ENCODE measurements at regions not wholly inside any gene's neighbourhood (a gene's known extent, or its start where the extent isn't known, plus 50 kb on each side); places are given as distances from the start of the nearest gene placed in this dataset.

- H3K36me3 ChIP-seq (ENCODE audit: insufficient read depth, low read length): no peaks in the 10 kb centered on the region
- H3K79me2 ChIP-seq (ENCODE audit: control insufficient read depth, insufficient read depth, low read length, unreplicated experiment): no peaks in the 10 kb centered on the region
- no peaks in the 10 kb centered on the region for H3K4me1 ChIP-seq (ENCODE audit: control insufficient read depth, insufficient read depth, low read length, unreplicated experiment)
- H2AFZ ChIP-seq (ENCODE audit: low read length, unreplicated experiment): no peak overlapping the region
- no peak overlapping the region for H3K27ac ChIP-seq (ENCODE audit: low read depth, low read length)
- no peaks in the 10 kb centered on the region for H3K27me3 ChIP-seq (ENCODE audit: insufficient read depth, low read length)
- no peak overlapping the region for H3K4me3 ChIP-seq (ENCODE audit: low read depth, low read length)
Measured at GRCh38 chr13:79917628-79918027, 423.3 kb downstream of the SPRY2 start.

DNA sequence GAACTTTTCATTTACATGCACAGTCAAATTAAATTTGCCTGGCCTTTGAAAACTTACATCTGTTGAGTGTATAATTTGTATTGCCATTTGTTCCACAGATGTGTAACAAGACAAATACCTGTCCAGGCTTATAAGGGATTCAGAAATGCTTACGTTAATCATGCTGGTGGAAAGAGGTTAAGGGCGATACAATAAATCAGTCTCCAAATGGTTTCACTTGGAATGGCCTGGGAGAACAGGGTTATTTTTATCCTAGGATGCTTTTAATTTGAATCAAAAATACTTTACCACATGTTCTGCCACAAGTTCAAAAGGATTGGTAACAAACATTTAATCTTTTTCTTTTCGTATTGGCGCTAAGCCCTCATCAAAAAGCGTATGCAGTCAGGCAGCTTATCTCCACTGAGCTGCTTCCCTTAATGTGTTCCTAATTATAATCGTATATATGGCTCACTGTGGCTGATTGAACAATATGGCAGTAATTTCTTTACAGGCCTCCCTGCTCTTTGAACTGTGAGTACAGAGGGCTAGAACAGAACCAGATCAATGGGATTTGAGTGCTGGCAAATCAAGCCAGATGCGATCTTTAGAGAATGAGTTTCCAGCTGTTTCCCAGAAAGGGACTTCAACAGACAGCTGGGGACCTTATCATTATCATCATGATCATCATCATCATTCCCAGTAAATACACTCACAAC lies 425.7 kb downstream of the SPRY2 start:
- Histone ChIP-seq H3K36me3 (ENCODE audit: insufficient read depth, low read length) (no peaks in the 10 kb centered on the region), H3K4me3 (ENCODE audit: low read depth, low read length) (no peak overlapping the region), H3K79me2 (ENCODE audit: control insufficient read depth, insufficient read depth, low read length, unreplicated experiment) (no peaks in the 10 kb centered on the region), H3K27me3 (ENCODE audit: insufficient read depth, low read length) (no peaks in the 10 kb centered on the region), H3K4me1 (ENCODE audit: control insufficient read depth, insufficient read depth, low read length, unreplicated experiment) (no peaks in the 10 kb centered on the region), H2AFZ (ENCODE audit: low read length, unreplicated experiment) (no peak overlapping the region), H3K27ac (ENCODE audit: low read depth, low read length) (no peak overlapping the region)

GRCh38 chr13:79913141-79913827 lies 427.6 kb downstream of the SPRY2 start:
- no peak overlapping the region for H3K27ac ChIP-seq (ENCODE audit: low read depth, low read length)
- H3K4me1 ChIP-seq (ENCODE audit: control insufficient read depth, insufficient read depth, low read length, unreplicated experiment): no peaks in the 10 kb centered on the region
- H3K27me3 ChIP-seq (ENCODE audit: insufficient read depth, low read length): no peaks in the 10 kb centered on the region
- no peaks in the 10 kb centered on the region for H3K79me2 ChIP-seq (ENCODE audit: control insufficient read depth, insufficient read depth, low read length, unreplicated experiment)
- no peaks in the 10 kb centered on the region for H3K36me3 ChIP-seq (ENCODE audit: insufficient read depth, low read length)
- no peak overlapping the region for H3K4me3 ChIP-seq (ENCODE audit: low read depth, low read length)
- no peak overlapping the region for H2AFZ ChIP-seq (ENCODE audit: low read length, unreplicated experiment)

DNA sequence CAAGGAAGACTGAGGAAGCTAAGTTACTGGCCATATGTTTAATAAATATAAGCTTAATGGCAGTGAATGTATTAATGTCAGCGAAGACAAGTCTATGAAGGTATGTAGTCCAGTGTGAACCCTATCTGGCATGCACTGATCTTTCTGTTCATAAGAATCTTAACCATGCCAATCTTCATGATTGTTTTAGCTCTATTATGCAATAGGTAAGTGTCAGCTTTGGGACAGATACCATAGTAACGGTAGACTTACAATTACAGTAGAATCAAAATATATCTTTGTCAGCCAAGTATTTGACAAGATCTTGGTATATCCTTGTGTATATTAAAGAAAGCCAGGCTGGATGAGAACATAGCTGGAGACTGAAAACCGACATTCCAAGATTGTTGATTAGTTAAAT lies 428.5 kb downstream of the SPRY2 start:
- no peaks in the 10 kb centered on the region for H3K4me1 ChIP-seq (ENCODE audit: control insufficient read depth, insufficient read depth, low read length, unreplicated experiment)
- H3K4me3 ChIP-seq (ENCODE audit: low read depth, low read length): no peak overlapping the region
- H2AFZ ChIP-seq (ENCODE audit: low read length, unreplicated experiment): no peak overlapping the region
- H3K36me3 ChIP-seq (ENCODE audit: insufficient read depth, low read length): no peaks in the 10 kb centered on the region
- no peak overlapping the region for H3K27ac ChIP-seq (ENCODE audit: low read depth, low read length)
- H3K79me2 ChIP-seq (ENCODE audit: control insufficient read depth, insufficient read depth, low read length, unreplicated experiment): no peaks in the 10 kb centered on the region
- H3K27me3 ChIP-seq (ENCODE audit: insufficient read depth, low read length): no peaks in the 10 kb centered on the region

DNA sequence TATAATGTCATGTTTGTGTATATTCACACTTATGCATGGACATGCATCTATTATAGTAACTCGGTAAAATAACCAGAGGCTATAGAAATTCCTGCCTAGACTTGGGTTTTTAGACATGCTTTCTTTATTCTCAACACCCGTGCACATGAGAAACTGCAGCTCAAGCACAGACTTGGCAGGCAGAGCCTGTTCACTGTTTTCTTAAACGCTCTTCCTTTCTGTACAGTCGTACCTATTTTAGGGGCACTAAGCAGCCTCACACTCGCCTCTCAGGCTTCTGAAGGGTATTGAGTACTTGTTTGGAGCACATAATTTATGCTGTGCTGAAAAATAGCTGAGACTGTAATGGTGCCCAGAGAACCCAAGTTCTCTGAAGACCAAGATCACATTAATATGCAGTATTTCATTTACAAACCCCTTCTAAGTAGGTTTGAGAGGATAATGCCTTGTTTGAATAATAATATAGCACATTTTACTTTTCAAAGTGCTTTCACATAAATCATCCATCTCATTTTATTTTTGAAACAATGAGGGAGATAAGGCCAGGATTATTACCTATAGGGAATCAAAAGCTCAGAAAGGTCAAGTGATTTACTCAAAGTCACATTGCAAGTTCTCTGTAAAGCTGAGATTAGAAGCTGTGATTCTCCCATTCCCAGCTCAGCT lies 429.9 kb downstream of the SPRY2 start:
- Histone ChIP-seq H2AFZ (ENCODE audit: low read length, unreplicated experiment) (no peak overlapping the region), H3K4me1 (ENCODE audit: control insufficient read depth, insufficient read depth, low read length, unreplicated experiment) (no peaks in the 10 kb centered on the region), H3K27me3 (ENCODE audit: insufficient read depth, low read length) (no peaks in the 10 kb centered on the region), H3K79me2 (ENCODE audit: control insufficient read depth, insufficient read depth, low read length, unreplicated experiment) (no peaks in the 10 kb centered on the region), H3K36me3 (ENCODE audit: insufficient read depth, low read length) (no peaks in the 10 kb centered on the region), H3K4me3 (ENCODE audit: low read depth, low read length) (no peak overlapping the region), H3K27ac (ENCODE audit: low read depth, low read length) (no peak overlapping the region)

- Histone ChIP-seq H2AFZ (ENCODE audit: low read length, unreplicated experiment) (no peak overlapping the region), H3K27me3 (ENCODE audit: insufficient read depth, low read length) (no peaks in the 10 kb centered on the region), H3K27ac (ENCODE audit: low read depth, low read length) (no peak overlapping the region), H3K4me1 (ENCODE audit: control insufficient read depth, insufficient read depth, low read length, unreplicated experiment) (no peaks in the 10 kb centered on the region), H3K79me2 (ENCODE audit: control insufficient read depth, insufficient read depth, low read length, unreplicated experiment) (no peaks in the 10 kb centered on the region), H3K4me3 (ENCODE audit: low read depth, low read length) (no peak overlapping the region), H3K36me3 (ENCODE audit: insufficient read depth, low read length) (no peaks in the 10 kb centered on the region)
Measured at GRCh38 chr13:79909644-79910043, 428.7 kb downstream of the NDFIP2 start.

DNA sequence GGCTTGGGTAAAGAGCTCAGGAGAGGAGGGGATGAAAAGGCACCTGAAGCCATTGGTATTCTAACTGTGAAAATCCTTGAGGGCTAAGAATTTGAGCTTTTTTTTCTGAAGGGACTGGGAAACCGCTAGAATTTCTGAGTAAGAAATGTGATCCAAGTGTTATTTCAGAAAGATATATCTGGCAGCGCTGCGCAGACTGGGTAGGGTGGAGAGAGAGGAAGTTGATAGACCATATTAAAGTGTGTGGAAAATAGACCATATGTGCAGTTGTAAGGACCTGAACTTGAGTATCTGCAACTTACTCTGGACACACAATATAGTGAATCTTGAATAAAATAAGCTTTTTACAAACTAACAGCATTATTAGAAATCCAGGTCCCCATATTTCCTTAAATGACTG lies 427.4 kb downstream of the NDFIP2 start:
- no peaks in the 10 kb centered on the region for H3K4me1 ChIP-seq (ENCODE audit: control insufficient read depth, insufficient read depth, low read length, unreplicated experiment)
- no peaks in the 10 kb centered on the region for H3K36me3 ChIP-seq (ENCODE audit: insufficient read depth, low read length)
- H3K27ac ChIP-seq (ENCODE audit: low read depth, low read length): no peak overlapping the region
- no peak overlapping the region for H2AFZ ChIP-seq (ENCODE audit: low read length, unreplicated experiment)
- H3K27me3 ChIP-seq (ENCODE audit: insufficient read depth, low read length): no peaks in the 10 kb centered on the region
- no peak overlapping the region for H3K4me3 ChIP-seq (ENCODE audit: low read depth, low read length)
- no peaks in the 10 kb centered on the region for H3K79me2 ChIP-seq (ENCODE audit: control insufficient read depth, insufficient read depth, low read length, unreplicated experiment)

DNA sequence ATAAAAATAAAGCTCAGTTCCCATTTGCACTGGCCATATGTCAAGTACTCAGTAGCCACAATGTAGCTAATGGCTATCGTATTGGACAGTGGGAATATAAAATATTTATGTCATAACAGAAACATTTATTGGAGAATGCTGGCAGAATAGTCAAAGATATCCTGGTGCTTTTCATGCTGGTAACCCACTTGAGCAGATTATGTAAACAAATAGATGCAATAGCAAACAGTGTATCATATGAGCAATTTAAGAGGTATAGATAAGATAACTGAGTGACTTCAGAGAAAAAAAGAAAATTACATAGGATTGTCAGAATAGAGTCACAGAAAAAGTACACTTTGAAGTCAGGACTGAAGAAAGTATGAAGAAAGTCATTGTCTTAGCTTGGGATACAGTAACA lies 426.6 kb downstream of the NDFIP2 start:
- Histone ChIP-seq H3K4me3 (ENCODE audit: low read depth, low read length) (no peak overlapping the region), H3K27ac (ENCODE audit: low read depth, low read length) (no peak overlapping the region), H3K79me2 (ENCODE audit: control insufficient read depth, insufficient read depth, low read length, unreplicated experiment) (no peaks in the 10 kb centered on the region), H3K36me3 (ENCODE audit: insufficient read depth, low read length) (no peaks in the 10 kb centered on the region), H3K4me1 (ENCODE audit: control insufficient read depth, insufficient read depth, low read length, unreplicated experiment) (no peaks in the 10 kb centered on the region), H3K27me3 (ENCODE audit: insufficient read depth, low read length) (no peaks in the 10 kb centered on the region), H2AFZ (ENCODE audit: low read length, unreplicated experiment) (no peak overlapping the region)

DNA sequence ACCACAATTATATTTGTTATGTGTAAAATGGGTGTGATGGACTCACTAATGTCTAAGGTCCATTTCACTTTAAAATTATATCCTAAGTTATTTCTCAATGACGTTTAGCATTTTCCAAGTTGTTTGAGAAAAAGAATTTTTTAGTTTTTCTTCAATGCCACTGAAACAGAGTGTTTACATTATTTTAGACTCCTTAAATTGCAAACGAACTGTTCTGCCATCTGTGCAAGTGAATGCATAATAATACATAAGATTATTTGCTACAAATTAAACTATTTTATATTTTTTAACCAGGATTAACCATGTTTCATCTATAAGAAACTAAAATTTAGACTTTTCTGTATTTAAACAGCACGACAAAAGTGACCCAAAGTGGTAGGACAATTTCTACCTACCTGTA lies 425.4 kb downstream of the NDFIP2 start:
- H3K4me1 ChIP-seq (ENCODE audit: control insufficient read depth, insufficient read depth, low read length, unreplicated experiment): no peaks in the 10 kb centered on the region
- H3K4me3 ChIP-seq (ENCODE audit: low read depth, low read length): no peak overlapping the region
- H3K27me3 ChIP-seq (ENCODE audit: insufficient read depth, low read length): no peaks in the 10 kb centered on the region

DNA sequence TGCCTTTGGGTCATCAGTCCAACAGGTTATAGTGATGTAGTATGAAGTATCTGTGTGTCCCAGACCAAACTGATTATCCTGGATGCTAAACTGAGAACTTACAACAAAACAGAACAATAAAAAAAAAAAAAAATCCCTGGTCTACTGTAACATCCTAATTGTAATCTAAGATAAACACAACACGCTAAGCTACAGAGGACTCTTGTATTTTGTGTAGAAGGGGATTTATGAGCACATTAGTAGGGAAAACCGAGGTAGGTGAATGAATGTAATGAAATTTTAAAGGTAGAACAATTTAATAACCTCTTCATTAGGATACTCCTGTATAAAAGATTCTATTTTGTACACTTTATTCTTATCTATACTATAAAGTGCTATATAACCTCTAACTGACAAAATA lies 424.1 kb downstream of the NDFIP2 start:
- Histone ChIP-seq H3K27ac (ENCODE audit: low read depth, low read length) (no peak overlapping the region), H3K79me2 (ENCODE audit: control insufficient read depth, insufficient read depth, low read length, unreplicated experiment) (no peaks in the 10 kb centered on the region), H3K27me3 (ENCODE audit: insufficient read depth, low read length) (no peaks in the 10 kb centered on the region), H3K36me3 (ENCODE audit: insufficient read depth, low read length) (no peaks in the 10 kb centered on the region), H2AFZ (ENCODE audit: low read length, unreplicated experiment) (no peak overlapping the region), H3K4me3 (ENCODE audit: low read depth, low read length) (no peak overlapping the region), H3K4me1 (ENCODE audit: control insufficient read depth, insufficient read depth, low read length, unreplicated experiment) (no peaks in the 10 kb centered on the region)

More for the DNA sequence above, 425.4 kb downstream of the NDFIP2 start:
- no peaks in the 10 kb centered on the region for H3K79me2 ChIP-seq (ENCODE audit: control insufficient read depth, insufficient read depth, low read length, unreplicated experiment)
- H2AFZ ChIP-seq (ENCODE audit: low read length, unreplicated experiment): no peak overlapping the region
- no peak overlapping the region for H3K27ac ChIP-seq (ENCODE audit: low read depth, low read length)
- no peaks in the 10 kb centered on the region for H3K36me3 ChIP-seq (ENCODE audit: insufficient read depth, low read length)

GRCh38 chr13:79904581-79904980 lies 423.6 kb downstream of the NDFIP2 start:
- Histone ChIP-seq H3K27me3 (ENCODE audit: insufficient read depth, low read length) (no peaks in the 10 kb centered on the region), H3K4me3 (ENCODE audit: low read depth, low read length) (no peak overlapping the region), H3K36me3 (ENCODE audit: insufficient read depth, low read length) (no peaks in the 10 kb centered on the region), H3K4me1 (ENCODE audit: control insufficient read depth, insufficient read depth, low read length, unreplicated experiment) (no peaks in the 10 kb centered on the region), H3K79me2 (ENCODE audit: control insufficient read depth, insufficient read depth, low read length, unreplicated experiment) (no peaks in the 10 kb centered on the region), H3K27ac (ENCODE audit: low read depth, low read length) (no peak overlapping the region), H2AFZ (ENCODE audit: low read length, unreplicated experiment) (no peak overlapping the region)
